Caco-2 (cell line): ENCODE measurements at regions not wholly inside any gene's neighbourhood (a gene's known extent, or its start where the extent isn't known, plus 50 kb on each side); places are given as distances from the start of the nearest gene placed in this dataset.

Experiments
- BruUV-seq: library from RNA; stranded (reverse); fragments of 400-500 nt; replicated peaks from 2 replicates; lab custom pipeline; 2021; lab: Mats Ljungman, UMichigan
- CTCF ChIA-PET: fragments of 300-600 bp; sonication (Branson Sonifier 250); formaldehyde crosslinking; loops from one replicate; lab custom pipeline; 2022; ENCODE audit warnings: antibody characterized with exemption; lab: Charles Lee
- POLR2A ChIA-PET: fragments of 300-600 bp; sonication (Branson Sonifier 250); formaldehyde crosslinking; loops from one replicate; lab custom pipeline; 2022; ENCODE audit warnings: antibody characterized with exemption; lab: Charles Lee
- DNase-seq, 2 experiments: peaks; one replicate each; pipeline versions ENCODE4 v3.0.0 to v3.0.0-alpha.2; 2020 to 2022
- H3K27me3 ChIP-seq: replicated peaks from 2 replicates; pipeline ENCODE4 v1.6.0; 2011; ENCODE audit warnings: low read length; ENCODE audit not compliant: control insufficient read depth, insufficient read depth
- H3K36me3 ChIP-seq: 2 replicates; pipeline ENCODE4 v1.5.1; 2011; ENCODE audit warnings: low read length; ENCODE audit not compliant: control insufficient read depth, insufficient read depth
- H3K4me1 ChIP-seq: fragments of 250-450 bp; sonication (Bioruptor Pico); 2 replicates; pipeline ENCODE4 v1.5.1; 2020; ENCODE audit warnings: mild to moderate bottlenecking
- H3K4me3 ChIP-seq: 2 replicates; pipeline ENCODE4 v1.5.1; 2011; ENCODE audit warnings: low read depth, mild to moderate bottlenecking, control low read depth, low read length
- H3K9me3 ChIP-seq: fragments of 250-450 bp; sonication (Bioruptor Pico); 2 replicates; pipeline ENCODE4 v1.5.1; 2020; ENCODE audit warnings: mild to moderate bottlenecking, moderate library complexity
- H3K27ac Mint-ChIP-seq: one replicate; pipeline ENCODE4 v1.8.0; 2022; ENCODE audit warnings: mixed read lengths; ENCODE audit not compliant: unreplicated experiment
- H3K27me3 Mint-ChIP-seq: one replicate; pipeline ENCODE4 v1.8.0; 2022; ENCODE audit warnings: mixed read lengths; ENCODE audit not compliant: insufficient read depth, unreplicated experiment
- H3K36me3 Mint-ChIP-seq: one replicate; pipeline ENCODE4 v1.8.0; 2022; ENCODE audit warnings: mild to moderate bottlenecking, mixed read lengths; ENCODE audit not compliant: insufficient read depth, unreplicated experiment
- H3K4me1 Mint-ChIP-seq: one replicate; pipeline ENCODE4 v1.8.0; 2022; ENCODE audit warnings: low read depth, mixed read lengths; ENCODE audit not compliant: unreplicated experiment
- H3K4me3 Mint-ChIP-seq: one replicate; pipeline ENCODE4 v1.8.0; 2022; ENCODE audit warnings: mild to moderate bottlenecking, moderate library complexity, mixed read lengths; ENCODE audit not compliant: unreplicated experiment
- H3K9me3 Mint-ChIP-seq: one replicate; pipeline ENCODE4 v1.8.0; 2022; ENCODE audit warnings: mixed read lengths; ENCODE audit not compliant: unreplicated experiment
- intact Hi-C: fragments of 100-400 bp; cut with micrococcal nuclease; formaldehyde crosslinking; loops from one replicate; pipeline ENCODE4 v1.10.0; 2022; ENCODE audit not compliant: unreplicated experiment
- TF ChIP-seq, protein P1 (sequence below), 2 experiments: fragments of 200-600 bp in 1 of 2; IDR thresholded peaks; 1 replicate in 1 of 2; 2 replicates in 1 of 2; pipeline versions ENCODE4 v1.5.1 to v1.8.0; 2011 to 2022; ENCODE audit warnings: antibody characterized with exemption in 1 of 2, control low read depth in 1 of 2, inconsistent platforms in 1 of 2, low read depth in 1 of 2, low read length in 1 of 2, mild to moderate bottlenecking in 1 of 2, moderate library complexity in 1 of 2; ENCODE audit not compliant: insufficient read depth in 1 of 2, severe bottlenecking in 1 of 2, unreplicated experiment in 1 of 2

DNA sequence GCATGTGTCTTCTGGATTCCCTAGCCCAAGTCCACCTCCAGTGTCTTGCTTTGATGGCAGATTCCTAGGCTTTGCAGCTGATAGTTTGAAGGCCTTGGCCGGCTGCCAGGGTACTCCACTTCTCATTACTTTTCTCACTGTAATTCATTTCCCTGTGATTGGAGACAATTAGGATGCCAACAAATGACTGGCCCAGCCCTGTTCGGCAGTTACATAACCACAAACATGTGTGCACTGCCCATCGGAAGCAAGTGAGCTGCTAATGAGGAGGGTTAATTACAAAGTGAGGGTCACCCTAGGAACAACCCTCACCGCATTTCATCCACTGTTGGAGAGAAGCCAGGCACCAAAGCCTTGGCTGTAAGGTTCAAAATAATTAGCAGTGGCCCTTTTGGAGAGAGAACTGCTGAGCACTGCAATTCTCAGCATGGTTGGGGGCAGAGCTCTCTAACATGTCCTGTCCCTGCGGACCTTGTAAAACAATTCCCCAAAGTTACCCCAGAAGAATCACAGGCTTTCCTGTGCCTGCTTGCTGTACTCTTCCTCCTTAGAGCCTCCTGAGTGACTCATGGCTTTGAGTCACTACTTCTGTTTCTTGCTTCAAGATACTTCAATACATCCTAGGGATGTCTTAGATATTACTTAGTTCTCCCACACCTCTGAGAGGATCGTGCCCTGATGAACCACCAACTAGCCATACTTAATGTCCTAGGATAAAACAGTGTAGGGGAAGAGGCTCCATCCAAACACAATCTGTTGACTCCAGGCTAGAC lies 109.7 kb upstream of the GALNT18 start:
- H3K36me3 Mint-ChIP-seq = no peaks in the 10 kb centered on the region
- BruUV-seq = no TSS peak
- no peak for DNase-seq
- ChIA-PET CTCF (no interaction called here), POLR2A (no interaction called here)
- no peaks in the 10 kb centered on the region for H3K36me3 ChIP-seq
- H3K27ac Mint-ChIP-seq = no peak overlapping the region
- no peaks in the 10 kb centered on the region; the same call in 1 of the 2 replicates for H3K27me3 ChIP-seq
- H3K4me1 Mint-ChIP-seq = no peaks in the 10 kb centered on the region
- peaks cover 31% of the 10 kb centered on the region for H3K27me3 Mint-ChIP-seq
- no peak overlapping the region for H3K4me3 Mint-ChIP-seq
- TF ChIP-seq, protein P1, sequence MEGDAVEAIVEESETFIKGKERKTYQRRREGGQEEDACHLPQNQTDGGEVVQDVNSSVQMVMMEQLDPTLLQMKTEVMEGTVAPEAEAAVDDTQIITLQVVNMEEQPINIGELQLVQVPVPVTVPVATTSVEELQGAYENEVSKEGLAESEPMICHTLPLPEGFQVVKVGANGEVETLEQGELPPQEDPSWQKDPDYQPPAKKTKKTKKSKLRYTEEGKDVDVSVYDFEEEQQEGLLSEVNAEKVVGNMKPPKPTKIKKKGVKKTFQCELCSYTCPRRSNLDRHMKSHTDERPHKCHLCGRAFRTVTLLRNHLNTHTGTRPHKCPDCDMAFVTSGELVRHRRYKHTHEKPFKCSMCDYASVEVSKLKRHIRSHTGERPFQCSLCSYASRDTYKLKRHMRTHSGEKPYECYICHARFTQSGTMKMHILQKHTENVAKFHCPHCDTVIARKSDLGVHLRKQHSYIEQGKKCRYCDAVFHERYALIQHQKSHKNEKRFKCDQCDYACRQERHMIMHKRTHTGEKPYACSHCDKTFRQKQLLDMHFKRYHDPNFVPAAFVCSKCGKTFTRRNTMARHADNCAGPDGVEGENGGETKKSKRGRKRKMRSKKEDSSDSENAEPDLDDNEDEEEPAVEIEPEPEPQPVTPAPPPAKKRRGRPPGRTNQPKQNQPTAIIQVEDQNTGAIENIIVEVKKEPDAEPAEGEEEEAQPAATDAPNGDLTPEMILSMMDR (IDR thresholded peaks at IDR 0.05; ENCODE audit: insufficient read depth in 1 of 2, low read depth in 1 of 2, low read length in 1 of 2, severe bottlenecking in 1 of 2, unreplicated experiment in 1 of 2) = no peak
- H3K4me1 ChIP-seq = no peaks in the 10 kb centered on the region
- no peaks in the 10 kb centered on the region for H3K9me3 Mint-ChIP-seq
- no peak overlapping the region for H3K4me3 ChIP-seq
- no peaks in the 10 kb centered on the region for H3K9me3 ChIP-seq
- intact Hi-C loops = no loop called here

- intact Hi-C loops = no loop called here
- H3K9me3 Mint-ChIP-seq = no peaks in the 10 kb centered on the region
- H3K4me1 Mint-ChIP-seq = no peaks in the 10 kb centered on the region
- H3K36me3 ChIP-seq = no peaks in the 10 kb centered on the region
- no peaks in the 10 kb centered on the region for H3K4me1 ChIP-seq
- H3K27ac Mint-ChIP-seq = no peak overlapping the region
- no peak overlapping the region for H3K4me3 ChIP-seq
- no peaks in the 10 kb centered on the region for H3K9me3 ChIP-seq
- DNase-seq = no peak
- ChIA-PET POLR2A (no interaction called here), CTCF (no interaction called here)
- TF ChIP-seq, protein P1 (IDR thresholded peaks at IDR 0.05; ENCODE audit: insufficient read depth in 1 of 2, low read depth in 1 of 2, low read length in 1 of 2, severe bottlenecking in 1 of 2, unreplicated experiment in 1 of 2) = no peak
- H3K27me3 ChIP-seq = no peaks in the 10 kb centered on the region; the same call in 1 of the 2 replicates
- peaks cover 22% of the 10 kb centered on the region for H3K27me3 Mint-ChIP-seq
- no peak overlapping the region for H3K4me3 Mint-ChIP-seq
- BruUV-seq = no TSS peak
- no peaks in the 10 kb centered on the region for H3K36me3 Mint-ChIP-seq
Observed at GRCh38 chr11:11728386-11728785, 106.6 kb upstream of the GALNT18 start.

- Mint-ChIP-seq H3K4me3 (no peak overlapping the region), H3K27me3 (peaks cover 18% of the 10 kb centered on the region), H3K9me3 (no peaks in the 10 kb centered on the region), H3K27ac (no peak overlapping the region), H3K36me3 (no peaks in the 10 kb centered on the region), H3K4me1 (no peaks in the 10 kb centered on the region)
- Histone ChIP-seq H3K9me3 (peaks cover 4% of the 10 kb centered on the region; the same call in 1 of the 2 replicates), H3K4me3 (no peak overlapping the region), H3K27me3 (no peaks in the 10 kb centered on the region; the same call in 1 of the 2 replicates), H3K36me3 (no peaks in the 10 kb centered on the region), H3K4me1 (no peaks in the 10 kb centered on the region)
- BruUV-seq = no TSS peak
- CTCF ChIA-PET = no interaction called here
- TF ChIP-seq, protein P1 (IDR thresholded peaks at IDR 0.05; ENCODE audit: insufficient read depth in 1 of 2, low read depth in 1 of 2, low read length in 1 of 2, severe bottlenecking in 1 of 2, unreplicated experiment in 1 of 2) = no peak
- intact Hi-C loops = no loop called here
- DNase-seq = no peak
- POLR2A ChIA-PET = no interaction called here
Observed at GRCh38 chr11:11725438-11725837, 103.6 kb upstream of the GALNT18 start.
